Stimulated activated CD8-positive, alpha-beta memory T cell treated with anti-CD3 and anti-CD28 coated beads, Interleukin-4, amount 100 ng/mL, for 48 hours (primary cell): ENCODE measurements at regions not wholly inside any gene's neighbourhood (a gene's known extent, or its start where the extent isn't known, plus 50 kb on each side); places are given as distances from the start of the nearest gene placed in this dataset.
"Not testable (repeated sequence)": the region's sequence is repeated elsewhere in the genome, so short reads cannot be mapped to it uniquely, and the experiment has no call there.

Experiments used
- DNase-seq: peaks from one replicate; pipeline ENCODE4 v3.0.0-alpha.2; 2020

DNA sequence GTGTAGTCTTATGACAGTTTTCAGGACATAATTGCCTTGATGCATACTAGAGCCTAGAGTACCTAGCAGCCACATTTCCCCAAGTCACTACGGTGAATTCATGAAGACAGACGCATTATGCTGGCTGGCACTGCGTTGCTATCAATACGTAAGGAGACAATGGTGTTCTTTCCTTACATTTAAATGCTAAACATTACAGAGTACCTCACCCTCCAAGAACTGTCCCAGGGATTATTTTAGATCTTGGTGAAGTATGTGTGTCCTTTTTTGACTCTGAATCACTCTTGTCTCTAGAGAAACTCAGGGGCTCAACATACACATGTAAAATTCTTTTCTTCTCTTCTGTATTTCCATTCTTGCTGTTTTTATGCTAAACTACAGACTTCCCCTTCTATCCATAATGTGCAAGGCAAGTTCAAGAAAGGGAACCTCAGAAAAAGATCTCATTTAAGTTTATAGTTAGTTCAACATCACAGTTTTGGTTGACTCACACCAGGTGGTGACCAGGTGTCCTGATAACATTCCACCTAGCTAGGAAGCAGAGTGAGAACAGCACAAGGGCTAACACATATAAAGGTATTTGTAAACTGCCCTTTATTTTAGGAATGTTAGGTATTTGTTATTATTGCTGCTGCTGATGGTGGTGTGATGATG is 212.4 kb upstream of the HNRNPA3 start:
- no peak for DNase-seq

DNA sequence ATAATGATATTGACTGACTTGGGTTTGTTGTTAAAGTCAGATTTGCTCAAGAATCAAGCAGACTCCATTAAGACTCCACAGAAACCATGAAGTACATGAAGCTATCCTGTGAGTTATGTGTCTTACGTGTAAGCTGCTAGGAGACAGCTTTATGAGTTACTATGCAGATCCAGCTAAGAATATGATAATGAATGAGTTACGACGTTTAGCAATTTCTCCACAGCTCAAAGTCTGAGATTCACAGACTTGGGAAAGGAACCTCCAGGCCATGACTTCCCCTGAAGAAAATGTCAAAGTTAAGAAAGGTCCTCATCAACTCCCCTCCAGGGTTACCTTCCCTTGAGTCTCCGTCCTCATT is 211.9 kb upstream of the HNRNPA3 start:
- DNase-seq = no peak

DNA sequence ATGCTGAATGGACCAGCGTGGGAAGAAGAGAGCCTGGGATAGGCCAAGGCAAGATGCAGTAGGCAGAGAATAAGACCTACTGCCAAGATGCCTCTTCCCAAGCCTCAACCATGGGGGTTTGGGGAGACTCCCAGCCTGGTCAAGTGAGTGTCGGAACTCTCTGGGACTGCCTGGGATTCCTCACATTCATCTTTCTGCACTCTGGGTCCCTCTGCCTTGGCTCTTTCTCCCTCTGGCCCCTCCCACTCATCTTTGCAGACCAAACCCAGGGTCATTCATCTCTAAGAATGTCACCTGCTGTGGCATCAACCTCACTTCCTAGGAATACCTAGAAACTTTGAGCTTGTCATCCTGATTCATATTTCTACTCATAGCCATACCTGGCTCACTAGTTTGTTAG is 211.3 kb upstream of the HNRNPA3 start:
- DNase-seq = no peak

DNA sequence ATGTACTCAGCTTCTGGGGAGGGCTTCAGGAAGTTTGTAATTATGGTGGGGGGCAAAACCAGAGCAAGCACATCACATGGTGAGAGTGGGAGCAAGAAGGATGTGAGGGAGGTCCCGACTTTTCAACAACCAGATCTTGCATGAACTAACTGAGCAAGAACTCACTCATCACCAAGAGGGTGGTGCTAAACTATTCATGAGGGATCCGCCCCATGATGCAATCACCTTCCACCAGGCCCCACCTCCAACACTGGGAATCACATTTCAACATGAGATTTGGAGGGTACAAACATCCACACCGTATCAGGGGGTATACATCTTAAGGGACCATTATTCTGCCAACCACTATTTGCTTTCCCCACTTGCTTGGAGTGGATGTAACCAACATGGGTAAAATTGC is 209.6 kb upstream of the HNRNPA3 start:
- DNase-seq = no peak

DNA sequence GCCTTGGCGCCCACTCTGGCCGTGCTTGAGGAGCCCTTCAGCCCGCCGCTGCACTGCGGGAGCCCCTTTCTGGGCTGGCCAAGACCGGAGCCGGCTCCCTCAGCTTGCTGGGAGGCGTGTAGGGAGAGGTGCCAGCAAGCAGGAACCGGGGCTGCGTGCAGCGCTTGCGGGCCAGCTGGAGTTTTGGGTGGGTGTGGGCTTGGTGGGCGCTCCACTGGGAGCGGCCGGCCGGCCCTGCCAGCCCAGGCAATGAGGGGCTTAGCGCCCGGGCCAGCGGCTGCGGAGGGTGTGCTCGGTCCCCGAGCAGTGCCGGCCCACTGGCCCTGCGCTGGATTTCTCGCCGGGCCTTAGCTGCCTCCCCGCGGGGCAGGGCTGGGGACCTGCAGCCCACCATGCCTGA is 204.9 kb upstream of the HNRNPA3 start:
- DNase-seq = not testable (repeated sequence)

DNA sequence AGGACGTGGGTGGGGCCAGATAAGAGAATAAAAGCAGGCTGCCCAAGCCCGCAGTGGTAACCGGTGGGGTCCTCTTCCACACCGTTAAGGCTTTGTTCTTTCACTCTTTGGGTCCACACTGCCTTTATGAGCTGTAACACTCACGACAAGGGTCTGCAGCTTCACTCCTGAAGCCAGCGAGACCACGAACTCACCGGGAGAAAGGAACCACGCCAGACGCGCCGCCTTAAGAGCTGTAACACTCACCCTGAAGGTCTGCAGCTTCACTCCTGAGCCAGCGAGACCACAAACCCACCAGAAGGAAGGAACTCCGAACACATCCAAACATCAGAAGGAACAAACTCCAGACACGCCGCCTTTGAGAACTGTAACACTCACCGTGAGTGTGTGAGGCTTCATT is 203.9 kb upstream of the HNRNPA3 start:
- not testable (repeated sequence) for DNase-seq

DNA sequence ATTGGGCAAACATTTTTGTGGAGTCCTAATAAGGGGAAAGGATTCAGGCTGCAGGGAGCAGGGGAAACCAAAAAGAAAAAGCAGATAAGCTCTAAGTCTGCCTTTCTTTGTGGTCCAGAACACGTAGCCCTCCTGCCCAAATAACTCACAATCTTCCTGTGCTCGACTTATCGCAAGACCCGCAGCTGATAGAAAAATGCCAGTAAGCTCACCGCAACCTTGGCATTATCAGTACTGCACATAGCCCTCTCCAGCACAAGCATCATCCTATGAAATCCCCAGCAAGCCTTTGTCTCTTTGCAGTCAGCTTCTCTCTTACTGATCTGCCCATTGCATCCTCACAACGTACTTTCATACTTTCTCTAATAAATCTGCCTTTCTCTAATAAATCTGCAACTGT is 202.4 kb upstream of the HNRNPA3 start:
- DNase-seq = no peak

DNA sequence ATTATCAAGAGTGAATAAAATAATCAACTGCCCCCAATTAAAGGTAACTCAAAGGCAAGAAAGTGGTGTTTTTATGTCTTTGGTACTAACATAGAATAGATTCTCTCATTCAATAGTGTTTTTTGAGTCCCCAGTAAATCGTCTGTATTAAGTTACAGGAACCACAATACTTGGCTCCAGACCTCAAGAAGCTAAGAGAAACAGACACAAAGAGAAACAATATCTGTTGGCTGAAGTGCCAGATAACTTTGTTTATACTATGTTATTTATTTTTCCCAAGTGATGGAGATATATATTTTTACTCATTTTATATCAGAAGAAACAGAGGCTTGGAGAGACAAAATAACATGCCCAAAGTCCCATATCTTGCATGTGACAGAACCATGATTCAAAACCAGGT is 201.7 kb upstream of the HNRNPA3 start:
- no peak for DNase-seq

DNA sequence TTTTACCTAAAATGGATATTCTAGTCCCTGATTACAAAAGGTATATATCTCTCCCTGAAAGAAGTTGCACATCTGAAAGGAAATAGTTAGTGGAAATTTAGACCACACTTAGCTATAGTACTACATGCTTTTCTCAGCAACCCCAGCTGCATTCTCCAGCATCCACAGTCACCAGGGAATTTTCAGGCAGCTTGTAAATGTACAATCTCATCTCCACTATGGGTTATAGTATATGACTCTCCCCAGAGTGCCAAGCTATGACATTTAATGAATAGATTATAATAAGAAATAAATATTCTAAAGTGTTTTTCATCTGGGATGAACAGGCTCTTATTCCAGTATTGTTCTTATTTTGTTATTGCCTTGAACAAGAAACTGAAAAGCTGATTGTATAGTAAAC is 197.6 kb upstream of the HNRNPA3 start:
- DNase-seq = no peak

DNA sequence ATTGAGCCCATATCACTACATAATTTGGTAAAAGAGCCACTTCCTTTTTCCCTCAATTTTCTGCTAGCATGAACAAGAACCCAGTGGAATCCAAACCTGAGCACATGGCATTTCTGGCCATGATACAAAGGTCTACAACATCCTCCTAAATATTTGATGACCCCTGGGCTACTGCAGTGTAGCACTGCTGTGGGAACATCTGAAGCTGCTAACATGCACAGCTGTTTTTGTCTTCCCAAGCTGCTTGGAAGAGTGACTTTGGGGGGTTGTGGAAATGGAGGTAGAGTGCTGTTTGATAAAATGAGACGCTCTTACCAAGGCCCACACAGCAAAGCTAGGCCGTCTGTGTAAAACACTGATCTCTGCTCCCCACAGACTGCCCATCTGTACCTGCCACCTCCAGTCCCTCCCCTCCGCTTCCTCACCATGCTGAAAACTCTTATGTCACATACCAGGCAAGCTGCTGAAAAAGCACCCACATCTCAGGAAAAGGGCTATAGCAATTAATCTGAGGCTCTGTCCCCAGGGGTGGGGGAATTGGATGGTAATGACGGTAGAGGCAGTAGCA is 197.2 kb upstream of the HNRNPA3 start:
- no peak for DNase-seq

DNA sequence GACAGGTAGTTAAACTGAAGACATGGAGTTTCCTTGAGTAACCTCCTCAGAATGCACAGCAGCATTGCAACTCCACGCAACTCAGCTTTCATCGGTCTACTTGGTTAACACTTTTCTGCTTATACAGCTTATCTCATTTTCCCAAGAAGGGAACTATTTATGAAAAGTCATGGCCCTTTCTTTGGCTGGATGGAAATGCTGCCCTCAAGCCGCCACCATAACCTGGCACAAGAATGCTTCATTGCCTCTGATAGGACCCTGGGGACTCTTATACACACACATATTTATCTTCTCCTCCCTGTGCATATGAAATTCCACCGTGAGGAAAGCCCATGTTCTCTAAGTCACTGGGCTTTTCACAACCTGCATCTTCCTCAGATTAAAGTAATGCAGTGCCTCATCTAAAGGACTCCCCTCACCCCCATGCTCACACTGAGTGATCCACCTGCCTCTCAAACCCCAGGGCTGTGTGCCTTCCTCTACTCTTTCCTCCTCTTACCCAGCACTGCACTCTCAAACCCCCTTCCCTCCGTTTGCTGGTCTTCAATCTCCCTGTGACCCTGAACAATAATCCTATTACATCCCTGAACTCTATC is 192.0 kb upstream of the HNRNPA3 start:
- DNase-seq = no peak

DNA sequence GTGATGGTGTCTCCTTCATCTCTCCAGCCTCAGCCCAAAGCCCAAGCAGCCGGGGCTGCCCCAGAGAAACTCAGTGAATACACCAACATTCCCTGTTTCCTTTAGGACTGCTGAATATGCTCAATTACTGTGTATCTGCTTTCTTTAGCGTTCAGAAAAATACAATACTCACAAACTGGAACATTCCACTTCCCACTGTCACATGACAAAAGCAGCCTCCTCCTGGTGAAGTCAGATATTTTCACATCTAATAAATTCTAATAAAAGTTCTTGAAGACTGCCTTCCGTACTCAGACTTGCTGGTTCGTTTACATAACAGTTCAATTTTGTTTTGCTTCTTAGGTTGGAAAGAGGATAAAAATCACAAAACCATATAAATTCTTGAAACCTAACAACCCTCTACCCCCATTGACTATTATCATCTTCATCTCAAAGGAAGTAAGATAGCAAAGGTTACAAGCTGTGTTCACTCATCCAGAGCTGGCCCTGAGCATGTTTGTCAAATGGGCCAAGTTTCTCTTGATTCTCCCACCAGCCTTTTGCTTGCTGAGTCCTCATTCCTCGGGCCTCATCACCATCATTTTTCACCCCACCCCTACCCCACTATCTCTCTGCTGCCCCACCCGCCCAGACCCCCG is 190.8 kb upstream of the HNRNPA3 start:
- DNase-seq = no peak

DNA sequence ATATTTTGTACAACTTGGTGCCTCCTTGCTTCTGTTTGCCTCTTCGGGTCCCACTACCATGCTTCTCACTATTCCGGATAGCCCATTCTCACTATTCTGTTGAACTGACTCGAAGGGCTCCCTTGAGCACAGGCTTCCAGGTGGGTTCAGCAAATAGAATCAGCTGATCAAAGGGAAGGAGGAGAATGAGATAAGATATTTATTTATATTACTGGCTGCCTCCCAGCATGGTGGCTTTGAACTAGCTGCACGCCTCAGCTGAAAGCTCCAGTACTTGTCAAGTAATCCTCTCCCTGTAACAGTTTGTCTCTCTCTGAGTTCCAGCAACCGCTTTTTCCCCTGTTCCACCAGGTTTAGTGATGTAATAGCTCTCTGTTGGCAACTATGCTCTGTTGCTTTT is 187.8 kb upstream of the HNRNPA3 start:
- DNase-seq = no peak

DNA sequence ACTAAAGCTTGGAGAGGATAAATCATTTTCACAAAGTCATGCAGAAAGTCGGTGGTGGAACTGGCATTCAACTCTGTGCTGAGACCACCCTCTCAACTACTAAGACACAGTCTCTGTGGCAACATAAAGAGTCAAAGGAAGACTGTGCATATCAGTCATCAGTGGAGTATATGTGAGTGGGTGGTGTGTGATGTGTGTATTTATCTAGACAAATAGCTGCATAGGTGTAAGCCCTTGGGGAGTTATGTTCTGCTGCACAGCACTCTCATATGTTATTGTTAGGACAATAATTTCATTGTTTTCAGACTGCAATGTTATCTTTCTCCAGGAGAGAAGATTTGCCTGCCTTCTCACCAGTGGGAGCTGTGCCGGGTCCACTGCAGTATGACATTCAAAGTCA is 186.3 kb upstream of the HNRNPA3 start:
- no peak for DNase-seq

DNA sequence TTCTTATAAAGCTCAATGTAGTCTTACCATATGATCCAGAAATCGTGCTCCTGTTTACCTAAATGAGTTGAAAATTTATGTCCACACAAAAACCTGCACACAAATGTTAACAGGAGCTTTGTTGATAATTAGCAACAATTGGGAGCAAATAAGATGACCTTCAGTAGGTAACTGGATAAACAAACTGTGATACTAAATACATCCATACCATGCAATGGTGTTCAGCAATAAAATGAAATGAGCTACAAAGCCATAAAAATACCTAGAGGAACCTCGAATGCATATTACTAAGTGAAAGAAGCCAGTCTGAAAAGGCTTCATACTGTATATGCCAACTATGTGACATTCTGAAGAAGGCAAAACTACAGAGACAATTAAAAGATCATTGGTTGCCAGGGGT is 185.6 kb upstream of the HNRNPA3 start:
- DNase-seq = no peak

DNA sequence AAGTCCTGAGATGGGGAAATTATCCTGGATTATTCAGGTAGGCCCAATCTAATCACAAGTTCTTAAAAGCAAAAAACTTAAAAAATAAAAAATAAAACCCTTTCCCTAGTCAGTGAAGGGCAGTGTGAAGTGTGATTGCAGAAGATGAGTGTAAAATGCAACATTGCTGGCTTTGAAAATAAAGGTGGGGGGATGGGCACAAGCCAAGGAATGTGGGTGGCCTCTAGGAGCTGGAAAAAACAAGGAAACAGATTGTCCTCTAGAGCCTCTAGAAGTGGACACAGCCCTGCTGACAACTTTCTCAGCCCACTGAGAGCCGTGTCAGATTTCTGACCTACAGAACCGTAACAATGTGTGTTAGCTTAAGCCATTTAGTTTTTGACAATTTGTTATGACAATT is 184.3 kb upstream of the HNRNPA3 start:
- DNase-seq = no peak

DNA sequence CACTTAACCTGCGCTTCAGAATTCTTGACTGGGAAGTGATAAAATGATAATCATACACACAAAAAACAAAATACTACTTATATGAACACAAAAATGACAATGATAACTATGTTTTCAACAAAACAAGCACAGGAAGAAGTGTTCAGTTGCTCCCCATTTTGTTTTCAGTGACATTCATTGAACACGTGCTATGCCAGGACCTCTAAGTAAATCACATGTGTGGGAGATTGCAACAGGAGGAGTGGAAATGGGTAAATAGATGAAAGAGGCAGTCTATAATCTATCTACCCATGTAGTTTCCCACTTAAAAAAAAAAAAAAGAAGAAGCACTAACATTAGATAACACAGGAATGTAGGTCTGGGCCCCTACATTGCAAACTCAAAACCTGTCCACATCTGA is 183.5 kb upstream of the HNRNPA3 start:
- DNase-seq = no peak

DNA sequence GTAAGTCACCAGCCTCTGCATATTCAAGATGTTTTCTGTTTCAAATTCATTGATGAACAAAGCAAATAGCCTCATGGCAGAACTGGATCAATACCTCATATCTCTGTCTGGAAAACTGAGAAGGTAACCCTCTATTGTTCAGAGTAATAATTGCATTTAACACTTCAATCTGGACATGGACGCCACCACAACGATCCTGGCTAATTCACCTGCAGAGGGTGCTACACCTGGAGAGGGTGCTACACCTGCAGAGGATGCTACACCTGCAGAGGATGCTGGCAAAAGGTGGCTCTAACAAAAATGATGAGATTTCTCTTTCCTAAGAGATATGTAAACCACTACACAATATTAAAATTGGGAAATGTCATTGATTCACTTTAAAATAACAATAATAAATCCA is 183.1 kb upstream of the HNRNPA3 start:
- DNase-seq = no peak

DNA sequence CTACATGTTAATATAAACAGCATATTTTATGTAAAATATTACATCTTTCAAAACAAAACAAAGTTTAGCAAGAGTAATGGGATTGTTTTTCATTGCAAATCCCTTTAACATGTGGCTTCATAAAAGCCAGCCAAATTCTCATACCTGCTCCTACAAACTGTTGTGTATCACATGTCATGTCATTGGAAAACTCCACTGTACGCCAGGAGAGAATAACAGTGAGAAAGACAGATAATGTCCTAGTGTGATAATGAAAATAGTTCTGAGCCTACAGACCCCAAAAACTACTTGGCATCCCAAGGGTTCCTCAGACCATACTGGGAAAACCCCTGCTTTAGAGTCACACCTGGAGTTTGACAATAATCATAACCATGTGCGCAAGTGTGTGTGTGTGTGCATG is 182.7 kb upstream of the HNRNPA3 start:
- DNase-seq = no peak

DNA sequence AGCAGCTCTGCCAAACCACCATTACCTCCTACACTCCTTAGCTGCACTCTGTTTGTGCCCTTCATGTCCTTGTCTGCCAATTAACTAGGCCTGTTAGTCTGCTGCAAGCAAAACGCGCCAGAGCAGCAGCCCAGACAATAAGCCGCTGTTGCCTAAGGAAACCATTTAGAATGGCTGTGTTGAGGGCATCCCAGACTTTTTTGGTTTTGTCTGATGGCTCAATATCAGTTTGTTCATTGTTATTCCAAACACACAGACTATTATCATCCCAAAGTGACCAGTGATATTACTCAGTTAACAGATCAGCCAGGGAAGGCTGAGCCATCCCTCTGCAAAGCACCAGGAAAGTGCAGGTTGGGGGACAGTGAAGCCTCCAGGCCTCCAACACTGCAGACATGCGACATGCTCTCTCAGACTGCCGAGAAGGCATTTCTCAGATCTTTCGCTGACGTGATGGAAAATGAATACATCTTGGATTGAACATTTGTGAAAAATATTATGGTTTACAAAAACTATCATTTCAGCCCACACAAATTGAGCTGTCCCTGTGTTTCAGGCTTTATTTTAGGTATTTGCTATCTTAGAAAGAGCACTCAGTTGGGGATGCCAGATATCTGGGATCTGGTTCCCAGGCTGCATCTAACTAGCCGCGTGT is 182.0 kb upstream of the HNRNPA3 start:
- no peak for DNase-seq

DNA sequence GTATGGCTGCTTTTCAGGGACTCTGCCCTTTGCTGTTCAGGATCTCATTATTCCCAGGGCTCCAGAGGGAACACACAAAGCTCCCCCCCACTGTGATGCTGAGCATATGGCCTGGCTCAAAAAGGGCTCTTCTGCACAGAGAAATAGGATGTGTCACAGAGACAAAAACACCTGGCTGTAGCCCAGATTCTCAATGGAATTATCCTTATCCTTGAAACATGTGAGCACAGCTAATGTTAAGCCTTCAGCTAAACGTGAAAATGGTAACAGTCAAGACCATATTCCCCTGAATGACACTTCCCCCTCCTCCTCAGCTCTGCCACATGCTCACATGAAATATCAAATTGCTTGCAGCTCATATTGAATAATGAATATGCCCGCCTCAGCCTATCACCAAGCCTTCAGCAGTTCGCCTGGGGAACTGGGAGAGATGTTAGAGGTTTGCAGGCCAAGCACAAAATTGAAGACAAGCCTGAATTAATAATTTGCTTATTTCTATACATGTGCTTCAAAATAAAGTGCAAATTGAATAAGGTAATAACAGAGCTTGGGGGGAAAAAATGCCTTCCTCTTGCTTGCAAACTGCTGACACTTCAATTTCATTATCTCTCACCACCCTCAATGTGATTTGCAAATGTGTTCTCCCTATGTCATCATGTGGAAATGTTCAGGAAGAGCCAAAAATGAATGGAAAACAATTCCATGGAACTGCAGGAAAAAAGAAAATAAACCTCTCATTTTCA is 181.0 kb upstream of the HNRNPA3 start:
- no peak for DNase-seq

DNA sequence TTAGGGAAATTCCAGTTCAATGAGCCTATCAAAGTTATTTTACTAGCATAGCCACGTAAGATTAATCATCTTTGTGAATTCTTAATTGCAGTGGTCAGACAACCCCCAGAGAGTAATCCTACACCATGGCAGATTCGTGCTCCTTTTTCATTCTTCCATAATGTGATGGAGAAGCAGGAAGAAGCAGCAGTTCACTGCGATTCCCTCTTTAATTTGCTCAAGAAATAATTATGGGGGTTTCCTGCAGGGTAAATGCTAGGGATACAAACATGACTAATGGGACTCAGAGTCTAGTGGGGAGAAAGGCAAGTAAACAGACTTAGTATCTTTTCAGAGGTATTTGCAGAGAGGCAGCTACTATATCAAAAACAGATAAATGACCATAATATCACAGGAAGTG is 175.8 kb upstream of the HNRNPA3 start:
- no peak for DNase-seq

DNA sequence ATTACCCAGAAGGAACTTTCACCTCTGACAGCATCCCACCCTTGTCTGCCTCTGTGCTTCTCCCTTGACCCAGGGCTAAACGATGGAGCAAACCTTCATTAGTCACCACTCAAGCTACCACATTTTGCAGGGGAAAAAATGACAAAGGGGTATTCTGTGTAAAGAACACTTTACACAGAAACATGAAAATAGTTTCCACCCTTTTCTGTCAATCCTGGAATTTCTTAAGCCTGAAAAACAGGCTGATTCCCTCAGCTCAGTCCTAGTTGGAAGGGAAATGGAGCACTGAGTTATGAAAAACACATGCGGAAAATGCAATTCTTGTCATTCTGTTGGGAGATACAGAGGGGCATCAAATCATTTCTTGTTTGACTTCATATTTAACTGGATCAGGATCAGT is 175.0 kb upstream of the HNRNPA3 start:
- DNase-seq = no peak
